Renal pelvis (tissue), 1 donor: ENCODE measurements at regions not wholly inside any gene's neighbourhood (a gene's known extent, or its start where the extent isn't known, plus 50 kb on each side); places are given as distances from the start of the nearest gene placed in this dataset.

ENCODE experiments used
- DNase-seq: peaks from one replicate; pipeline ENCODE4 v3.0.0-alpha.2; 2013

DNA sequence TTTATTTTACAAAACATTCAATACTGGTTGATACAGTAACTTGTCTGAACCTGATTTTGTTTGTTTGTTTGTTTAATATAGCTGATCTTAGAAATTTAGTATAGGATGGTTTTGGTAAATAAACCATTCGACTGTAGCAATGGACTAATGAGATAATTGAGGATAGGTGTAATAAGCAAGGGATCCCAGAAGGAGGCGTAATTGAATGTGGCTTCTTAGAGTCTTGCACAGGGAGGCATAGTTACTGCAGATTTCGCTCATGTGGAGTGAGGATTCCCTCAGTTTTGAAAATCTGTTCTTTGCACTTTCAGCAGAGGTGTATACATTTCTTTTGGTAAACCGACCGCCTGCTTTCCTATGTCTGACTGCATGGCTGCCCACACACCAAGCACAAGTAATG lies 709.6 kb downstream of the SOCS6 start:
- no peak for DNase-seq

DNA sequence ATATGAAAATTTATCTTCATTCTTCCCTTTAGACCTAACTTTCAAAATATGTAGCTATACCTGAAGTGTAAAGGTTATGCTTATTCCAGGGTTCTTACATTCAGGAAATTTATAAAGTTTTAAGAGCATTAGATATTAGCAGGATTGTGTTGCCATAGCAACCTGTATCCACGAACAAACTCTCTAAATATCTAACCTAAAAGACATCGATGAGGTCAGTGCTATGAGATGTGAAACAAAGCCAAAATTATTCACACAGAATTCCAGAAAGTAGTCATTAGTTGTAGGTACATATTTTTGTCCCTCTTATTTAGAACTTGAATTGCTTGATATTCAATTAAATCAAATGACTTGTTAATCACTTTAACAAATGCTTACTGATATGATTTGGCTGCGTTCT lies 705.3 kb downstream of the SOCS6 start:
- DNase-seq: no peak

DNA sequence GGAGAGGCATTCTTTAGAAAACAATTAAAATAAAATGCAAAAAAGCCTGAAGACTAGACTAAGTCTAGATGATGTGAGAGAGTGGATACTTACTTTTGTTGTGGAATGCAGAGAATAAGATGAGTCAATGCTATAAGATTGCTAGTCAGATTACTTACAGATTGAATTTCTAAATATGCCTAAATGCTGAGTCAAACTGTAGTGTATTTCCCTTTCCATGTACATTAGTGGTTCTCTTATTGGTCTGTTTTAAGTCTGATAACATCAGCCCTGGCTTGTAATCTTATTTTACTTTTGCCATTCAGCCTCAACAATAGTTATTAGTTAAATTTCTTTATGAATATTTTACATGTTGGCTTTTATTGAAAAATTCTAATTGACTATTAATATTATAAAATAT lies 702.7 kb downstream of the SOCS6 start:
- DNase-seq: no peak

DNA sequence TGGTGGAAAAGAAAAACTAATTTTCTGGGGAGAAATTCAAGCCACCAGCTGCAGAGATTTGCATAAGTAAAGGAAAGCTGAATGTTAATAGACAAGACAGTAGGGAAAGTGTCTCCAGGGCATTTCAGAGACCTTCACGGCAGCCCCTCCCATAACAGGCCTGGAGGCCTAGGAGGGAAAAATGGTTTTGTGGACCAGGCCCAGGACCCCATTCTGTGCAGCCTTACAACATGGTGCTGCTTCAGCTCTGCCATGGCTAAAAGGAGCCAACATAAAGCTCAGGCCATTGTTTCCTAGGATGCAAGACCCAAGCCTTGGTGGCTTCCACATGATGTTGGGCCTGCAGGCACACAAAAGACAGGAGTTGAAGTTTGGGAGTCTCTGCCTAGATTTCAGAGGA lies 697.1 kb downstream of the SOCS6 start:
- DNase-seq: no peak

DNA sequence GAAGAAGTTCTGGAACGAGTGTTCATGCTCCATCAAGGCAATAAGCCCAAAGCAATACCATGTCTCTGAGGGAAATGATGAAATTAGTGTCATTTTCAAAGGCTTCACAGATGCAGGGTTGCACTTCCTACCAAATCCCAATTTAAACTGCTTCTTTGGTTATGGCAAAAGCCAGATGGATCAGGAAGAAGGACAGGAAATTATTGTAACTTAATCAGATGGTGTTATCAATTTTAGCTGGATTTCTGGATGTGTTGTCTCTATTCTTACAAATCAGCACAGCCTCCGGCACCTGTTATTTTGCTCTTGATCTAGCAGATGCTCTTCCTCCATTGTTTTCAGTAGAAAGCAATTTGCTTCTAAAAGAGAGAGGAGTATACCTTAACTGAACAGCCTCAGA lies 693.4 kb downstream of the SOCS6 start:
- DNase-seq: no peak

DNA sequence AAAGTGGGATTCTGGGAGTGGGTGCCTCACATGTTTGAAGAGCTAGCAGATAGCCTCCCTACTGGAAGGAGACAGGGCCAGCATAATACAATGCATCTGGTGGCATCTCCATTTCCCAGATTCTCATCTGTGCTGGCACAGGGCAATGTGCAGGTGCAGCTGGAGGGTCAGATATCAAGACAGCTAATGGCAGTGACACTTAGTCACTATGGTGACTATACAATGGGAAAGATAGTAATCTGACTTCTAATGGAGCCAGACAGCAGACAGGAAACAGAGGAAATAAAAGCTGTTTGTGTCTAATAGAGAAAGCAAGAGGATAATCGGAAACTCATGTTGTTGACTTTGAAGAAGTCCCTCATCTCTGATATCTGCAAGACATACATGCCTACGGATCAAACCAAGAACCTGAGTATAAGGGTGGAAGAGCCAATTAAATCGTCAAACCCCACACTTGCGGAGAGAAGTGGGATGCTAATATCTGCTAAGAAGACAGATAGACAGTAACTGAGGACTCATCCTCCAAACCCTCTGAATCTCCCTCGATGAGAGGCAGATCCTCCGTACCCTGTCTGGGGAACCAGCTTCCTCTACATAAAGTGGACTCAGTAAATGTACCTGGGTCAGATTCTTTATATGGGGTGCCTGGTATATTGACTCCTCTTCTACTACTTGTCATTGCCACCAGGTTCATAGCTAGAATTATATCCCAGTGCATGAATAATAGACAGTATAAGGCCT lies 692.7 kb downstream of the SOCS6 start:
- DNase-seq: no peak

DNA sequence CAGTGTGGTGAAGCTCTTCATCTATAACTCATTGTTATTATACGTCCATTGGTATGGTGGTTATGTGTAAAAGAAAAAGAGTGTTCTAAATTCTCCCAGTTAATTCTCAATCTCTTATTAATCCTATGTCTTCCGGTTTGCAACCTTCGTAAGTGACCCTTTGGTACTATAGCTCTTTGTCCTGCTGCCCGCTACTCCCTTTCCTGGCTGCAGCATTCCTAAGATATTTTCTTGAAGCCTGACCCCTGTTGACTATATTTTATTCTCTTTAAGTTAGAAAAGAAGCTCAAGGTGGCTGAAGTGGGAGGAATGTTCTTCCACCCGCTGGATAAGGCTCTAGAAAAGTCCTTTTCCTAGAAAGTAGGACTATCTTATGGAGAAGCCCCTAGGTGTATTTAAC lies 684.8 kb downstream of the SOCS6 start:
- DNase-seq: no peak

DNA sequence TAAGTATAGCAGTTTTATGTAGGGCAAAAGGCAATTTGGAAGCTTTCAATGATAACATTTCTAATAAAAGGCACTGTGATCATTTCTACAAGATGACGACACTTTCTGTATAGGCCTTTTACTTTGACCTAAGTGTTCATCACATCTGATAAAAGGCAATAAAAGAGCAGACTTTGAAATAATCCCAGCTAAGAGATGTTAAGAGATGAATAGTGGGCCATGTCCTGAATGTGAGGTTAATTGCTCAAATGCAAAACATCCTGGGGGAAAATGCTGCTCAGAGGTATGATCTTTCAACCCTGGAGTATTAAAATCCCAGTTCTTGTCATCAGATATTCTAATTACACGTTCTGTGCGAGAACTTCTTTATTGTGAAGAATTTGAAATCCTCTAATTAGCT lies 677.6 kb downstream of the SOCS6 start:
- no peak for DNase-seq

DNA sequence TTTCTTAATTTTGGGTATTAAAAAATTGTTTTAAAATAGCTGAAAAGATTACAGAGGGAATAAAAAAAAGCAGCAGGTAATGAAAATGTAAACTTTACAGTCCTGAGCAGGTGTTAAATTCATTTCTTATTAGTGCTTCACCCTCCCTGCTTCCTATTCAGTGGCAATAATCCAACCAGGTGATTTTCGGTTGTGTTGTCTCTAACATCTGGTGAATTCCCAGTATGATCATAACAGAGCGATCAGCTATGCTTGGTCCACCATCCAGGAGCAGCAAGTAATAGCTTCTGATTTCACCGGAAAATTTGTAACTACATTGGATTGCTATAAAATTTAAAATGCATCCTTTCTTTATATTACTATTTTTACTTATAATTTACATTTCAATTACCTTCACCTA lies 673.1 kb downstream of the SOCS6 start:
- DNase-seq: no peak

DNA sequence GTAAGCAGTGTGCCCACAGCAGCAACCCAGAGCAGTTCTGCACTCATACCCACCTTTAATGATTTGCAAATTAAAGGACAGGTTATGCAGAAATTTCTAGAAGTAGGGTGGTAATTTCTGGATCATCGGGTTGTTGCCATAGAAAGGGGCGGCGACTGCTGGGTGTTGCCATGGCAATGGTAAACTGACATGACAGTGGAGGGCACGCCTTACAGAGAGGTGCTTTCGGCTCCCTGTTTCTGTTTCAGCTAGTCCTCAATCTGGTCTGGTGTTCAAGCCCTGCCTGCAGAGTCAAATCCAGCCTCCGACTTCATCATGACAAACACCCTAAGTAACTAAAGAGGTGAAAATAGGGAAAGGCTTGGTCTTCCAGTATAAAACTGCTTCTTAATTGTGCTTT lies 667.7 kb downstream of the SOCS6 start:
- DNase-seq: no peak

DNA sequence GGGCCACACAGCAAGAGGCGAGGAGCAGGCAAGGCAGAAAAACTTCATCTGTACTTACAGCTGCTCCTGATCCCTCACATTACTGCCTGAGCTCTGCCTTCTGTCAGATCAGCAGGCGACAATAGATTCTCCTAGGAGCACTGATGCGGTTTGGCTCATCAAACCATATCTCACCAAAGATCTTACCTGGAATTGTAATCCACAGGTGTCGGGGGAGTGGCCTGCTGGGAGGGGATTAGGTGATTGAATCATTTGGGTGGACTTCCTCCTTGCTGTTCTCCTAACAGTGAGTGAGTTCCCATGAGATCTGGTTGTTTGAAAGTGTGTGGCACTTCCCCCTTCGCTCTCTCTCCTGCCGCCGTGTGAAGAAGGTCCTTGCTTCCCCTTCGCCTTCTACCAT lies 647.3 kb downstream of the SOCS6 start:
- DNase-seq: no peak

DNA sequence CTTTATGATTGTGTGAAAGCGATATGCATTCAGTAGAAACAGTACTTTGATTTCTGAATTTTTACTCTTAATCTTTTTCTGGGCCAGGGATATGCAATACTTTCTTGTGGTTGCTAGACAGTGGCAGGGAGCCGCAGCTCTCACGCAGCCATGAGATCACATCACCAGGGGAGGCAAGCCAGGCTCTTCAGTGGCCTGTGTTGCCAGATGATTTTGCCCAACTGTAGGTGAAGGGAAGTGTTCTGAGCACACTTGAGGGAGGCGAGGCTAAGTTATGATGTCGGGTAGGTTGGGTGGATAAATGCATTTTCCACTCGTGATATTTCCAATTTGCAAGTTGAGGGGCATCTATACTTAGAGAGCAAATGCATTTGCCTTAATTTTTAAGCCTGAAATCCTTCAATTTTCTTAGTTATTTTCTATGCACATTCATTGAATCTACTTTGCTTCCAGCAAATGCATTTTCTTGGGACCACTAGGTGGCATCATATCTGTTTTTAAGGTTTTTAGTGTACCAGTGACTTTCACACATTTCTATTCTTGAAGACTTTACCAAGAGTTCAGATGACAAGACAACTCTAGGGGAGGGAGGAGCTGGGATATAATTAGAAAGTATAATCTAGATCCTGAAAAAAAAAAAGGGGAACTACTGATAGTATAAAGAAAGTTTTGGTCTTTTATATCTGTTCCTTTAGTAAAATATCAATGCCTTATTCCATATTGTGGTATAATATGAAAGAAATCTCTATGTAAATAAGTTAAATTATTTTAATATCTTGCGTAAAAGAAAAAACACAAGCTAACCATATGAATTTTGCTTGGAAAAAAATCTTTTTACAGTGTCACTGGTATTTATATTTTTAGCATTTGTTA lies 643.3 kb downstream of the SOCS6 start:
- DNase-seq: peak; percentile 35

DNA sequence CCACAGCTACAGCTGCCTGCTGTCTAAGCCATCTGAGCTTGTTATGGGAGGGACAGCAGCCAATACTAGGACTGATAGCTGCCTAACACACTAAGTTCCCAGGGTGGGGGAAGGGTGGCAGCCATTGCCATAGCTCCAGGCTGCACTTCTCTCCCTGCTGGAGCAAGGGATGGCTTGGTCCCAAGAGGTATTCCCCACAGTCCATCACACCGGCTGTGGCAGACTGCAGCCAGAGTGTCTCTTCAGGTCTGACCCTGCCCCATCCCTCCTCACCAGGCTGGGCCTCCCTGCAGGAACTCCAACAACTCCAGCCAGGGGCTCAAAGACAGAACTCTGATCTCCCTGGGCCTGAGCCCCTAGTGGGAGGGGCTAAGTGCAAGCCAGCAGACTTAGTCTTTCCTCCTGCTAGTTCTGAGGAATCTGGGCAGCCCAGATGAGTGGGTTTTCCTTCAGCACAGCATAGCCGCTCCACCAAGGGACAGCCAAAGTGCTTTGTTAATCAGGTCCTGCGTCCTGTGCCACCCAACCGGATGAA lies 632.1 kb downstream of the SOCS6 start:
- no peak for DNase-seq

DNA sequence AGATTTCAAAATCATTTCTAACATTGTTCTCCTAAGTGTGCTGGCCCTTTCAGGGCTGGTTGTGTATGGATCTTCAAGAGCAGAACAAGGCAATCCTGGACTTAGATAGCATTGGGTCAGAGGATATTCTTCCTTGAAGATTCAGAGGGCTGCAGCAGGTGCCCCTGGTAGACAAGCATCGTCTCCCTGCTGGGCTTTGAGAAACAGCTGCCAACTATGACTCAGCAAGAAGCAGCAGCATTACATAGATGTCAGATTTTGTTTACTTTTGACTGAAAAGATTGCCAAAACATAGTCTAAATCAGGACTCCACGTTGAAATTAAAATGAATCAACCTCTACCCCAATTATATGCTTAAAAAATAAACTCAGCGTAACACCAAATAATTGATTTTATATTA lies 618.8 kb downstream of the SOCS6 start:
- DNase-seq: no peak

DNA sequence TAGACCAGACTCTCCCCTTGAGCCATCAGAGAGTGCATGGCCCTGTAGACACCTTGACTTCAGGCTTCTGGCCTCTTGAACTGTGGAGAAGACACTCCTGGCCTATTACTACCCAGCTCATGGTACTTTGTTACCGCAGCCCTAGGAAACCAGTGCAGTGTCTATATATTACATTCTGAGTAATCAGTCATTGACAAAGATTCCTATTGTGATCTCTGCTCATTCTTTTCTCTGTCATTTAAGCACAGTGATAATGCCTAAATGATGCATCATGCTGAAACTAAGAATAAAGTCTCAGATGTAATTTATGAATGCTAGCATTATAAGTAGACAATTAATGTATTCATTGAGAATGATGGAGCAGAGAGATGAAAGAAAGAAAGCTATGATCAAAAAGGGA lies 603.5 kb downstream of the SOCS6 start:
- no peak for DNase-seq

DNA sequence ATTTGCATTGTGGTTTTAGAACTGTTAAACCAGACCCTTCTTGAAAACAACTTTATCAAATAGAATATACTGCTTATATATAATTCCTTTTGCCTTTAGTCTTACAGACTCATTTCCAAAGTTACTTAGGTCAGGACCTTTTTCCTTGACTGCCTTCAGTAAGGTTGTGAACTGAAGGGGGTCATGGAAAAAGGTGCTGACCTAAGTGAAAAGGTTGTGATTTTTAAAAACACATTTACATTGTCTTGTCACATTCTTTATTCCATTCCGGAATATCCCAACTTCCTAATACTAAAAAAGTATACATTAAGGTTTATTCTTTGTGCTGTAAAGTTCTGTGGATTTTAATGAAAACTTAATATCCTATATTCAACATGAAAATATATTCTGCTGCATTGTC lies 581.4 kb downstream of the SOCS6 start:
- no peak for DNase-seq

DNA sequence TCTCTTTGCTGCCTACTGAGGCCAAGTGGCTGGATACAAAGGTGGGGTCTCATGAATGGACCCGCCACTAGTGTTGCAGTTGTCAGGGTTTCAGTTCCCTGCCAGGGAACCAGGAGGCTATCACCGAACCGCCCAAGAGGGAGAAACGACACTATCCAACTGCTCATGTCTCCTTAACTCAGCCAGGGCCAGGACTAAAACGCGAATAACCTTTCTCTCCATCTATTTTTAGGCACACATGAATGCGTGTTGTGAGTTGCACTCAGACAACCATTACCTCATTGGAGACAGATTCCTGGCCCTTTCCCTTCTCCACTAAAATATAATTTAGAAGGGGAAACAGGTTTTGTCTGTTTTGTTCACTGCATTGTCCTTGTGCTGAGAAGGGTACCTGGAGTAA lies 559.5 kb downstream of the SOCS6 start:
- no peak for DNase-seq

DNA sequence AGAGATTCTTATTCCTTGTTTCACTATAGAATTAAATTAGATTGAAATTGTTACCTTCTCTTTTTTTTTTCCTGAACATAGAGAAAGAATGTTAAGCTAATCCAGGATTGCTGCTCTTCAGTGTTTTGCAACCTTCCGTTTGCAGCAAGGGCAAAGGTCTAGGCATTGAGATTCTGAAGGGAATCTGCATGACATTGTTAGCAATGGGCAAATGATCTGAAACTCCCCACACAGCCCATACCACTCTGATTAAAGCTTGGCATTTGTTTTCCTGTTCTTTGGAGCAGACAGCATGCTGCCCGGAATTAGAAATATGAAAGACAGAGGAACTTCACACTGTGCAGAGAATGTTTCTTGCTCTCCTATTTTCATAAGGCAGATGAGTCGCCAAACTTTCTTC lies 551.8 kb downstream of the SOCS6 start:
- DNase-seq: no peak

DNA sequence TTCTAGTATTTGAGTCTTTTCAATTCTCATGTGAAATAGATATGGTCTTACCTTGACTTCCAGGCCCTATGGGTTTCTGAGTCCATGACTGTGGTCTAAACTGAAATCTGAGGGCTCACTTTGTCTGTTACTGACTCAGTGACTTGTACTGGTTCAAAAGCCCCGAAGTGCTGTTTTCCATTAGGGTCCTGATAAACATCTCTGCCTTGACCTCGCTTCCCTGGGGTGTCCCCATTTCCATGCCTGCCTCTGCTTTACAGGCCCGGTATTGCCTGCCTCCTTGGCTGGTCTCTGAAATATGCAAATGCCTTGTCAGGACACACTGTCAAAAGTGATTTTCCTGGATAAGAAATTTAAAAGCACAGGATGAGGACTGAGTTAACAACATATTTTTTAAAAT lies 538.8 kb downstream of the SOCS6 start:
- no peak for DNase-seq

DNA sequence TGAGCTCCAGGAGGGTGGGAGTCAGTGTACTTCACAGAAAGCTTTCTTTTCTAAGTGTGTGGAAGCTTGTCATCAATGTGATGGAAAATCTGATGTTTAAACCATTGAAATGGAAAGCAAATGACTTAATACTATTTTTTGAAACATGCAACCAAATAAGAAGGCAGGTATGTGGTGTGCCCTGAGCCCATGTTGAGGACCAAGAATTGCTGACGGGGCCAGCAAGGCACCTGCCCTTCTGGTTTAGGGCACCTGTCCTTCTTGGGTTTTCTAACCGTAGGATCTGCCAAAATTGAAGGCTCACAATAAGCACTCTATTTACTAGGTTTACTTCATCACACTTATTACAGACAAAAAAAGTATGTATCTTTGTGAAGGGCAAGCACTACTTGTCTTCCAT lies 537.7 kb downstream of the SOCS6 start:
- no peak for DNase-seq

DNA sequence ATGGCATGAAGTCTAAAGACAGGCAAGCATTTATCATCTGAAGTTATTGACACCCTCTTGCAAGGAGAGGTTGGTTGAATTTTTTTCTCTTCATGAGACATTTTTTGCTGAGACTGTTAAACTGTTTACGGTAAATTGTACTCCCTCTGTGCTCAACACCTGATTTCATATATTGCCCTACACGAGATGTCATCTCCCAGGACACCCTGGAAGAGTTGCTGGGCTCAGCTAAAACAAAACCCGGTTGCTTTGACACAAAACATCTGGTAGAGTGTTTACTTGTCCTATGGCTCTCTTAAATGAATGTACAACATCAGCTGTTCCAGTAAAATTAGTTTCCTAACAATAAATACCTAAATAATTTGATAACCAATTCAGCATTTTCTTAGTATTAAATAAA lies 533.8 kb downstream of the SOCS6 start:
- no peak for DNase-seq

DNA sequence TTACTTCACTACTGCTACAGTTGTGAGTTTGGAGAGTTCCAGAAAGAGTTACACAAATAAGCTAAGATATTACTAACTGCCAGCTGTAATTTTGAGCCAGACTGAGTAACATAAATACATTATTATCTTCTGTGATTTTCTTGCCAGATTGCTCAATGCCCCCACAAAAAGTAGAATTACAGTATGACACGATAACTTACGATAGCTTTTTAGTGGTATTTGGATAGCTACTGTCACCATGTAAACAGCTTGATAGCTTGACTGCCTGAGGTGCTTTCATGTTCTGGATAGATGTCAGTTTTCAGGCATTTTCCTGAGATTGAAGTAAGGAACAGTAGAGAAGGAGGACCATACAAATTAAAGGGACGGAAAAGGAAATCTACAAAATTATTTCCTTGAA lies 533.3 kb downstream of the SOCS6 start:
- no peak for DNase-seq

DNA sequence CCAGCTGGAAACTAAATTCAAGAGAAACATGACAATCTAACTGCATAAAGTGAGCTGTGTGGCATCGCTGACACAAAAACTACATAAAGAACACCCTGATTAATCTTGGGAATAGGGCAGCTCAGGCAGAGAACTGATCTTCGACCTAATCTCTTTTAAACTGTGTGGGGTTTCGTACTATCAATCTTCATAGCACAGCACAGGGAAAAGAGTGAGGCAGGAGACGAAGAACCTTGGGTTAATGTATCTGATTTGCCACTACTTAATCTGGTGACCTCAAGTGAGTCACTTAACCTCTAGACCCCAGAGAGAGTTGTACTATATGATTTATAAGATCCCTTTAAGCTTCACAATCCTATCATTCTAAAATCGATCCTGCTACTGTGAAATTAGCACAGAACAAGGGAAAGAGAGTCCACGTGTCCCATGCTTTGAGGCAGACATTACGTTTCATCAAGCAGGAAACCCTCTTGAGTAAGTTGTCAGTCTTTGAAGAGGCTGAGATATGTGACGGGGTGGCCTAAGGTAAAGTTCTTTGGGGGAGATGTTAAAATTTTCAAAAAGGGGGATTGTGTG lies 519.7 kb downstream of the SOCS6 start:
- no peak for DNase-seq
